ENCODE measurements at regions not wholly inside any gene's neighbourhood (a gene's known extent, or its start where the extent isn't known, plus 50 kb on each side); places are given as distances from the start of the nearest gene placed in this dataset.

DNA sequence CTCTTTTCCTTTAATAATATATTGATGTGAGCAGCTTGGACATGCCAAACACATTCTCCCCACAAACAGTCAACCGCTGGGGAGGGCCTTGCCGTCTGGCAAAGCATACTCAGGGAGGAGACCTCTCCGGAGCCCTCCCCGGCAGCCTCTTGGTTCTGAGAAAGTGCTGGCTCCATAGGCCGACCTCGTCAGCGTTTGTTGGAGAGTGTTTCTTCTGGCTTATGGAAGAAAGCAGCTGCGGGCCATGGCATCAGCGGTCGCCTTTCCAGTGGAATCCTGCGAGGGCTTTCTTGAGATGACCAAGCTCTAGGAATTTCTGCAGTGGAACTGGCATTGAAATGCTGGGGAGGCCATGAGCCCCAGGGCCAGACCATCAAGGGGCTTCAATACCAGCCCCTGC is 405.7 kb upstream of the IRX4 start:
- TF ChIP-seq, protein P1, sequence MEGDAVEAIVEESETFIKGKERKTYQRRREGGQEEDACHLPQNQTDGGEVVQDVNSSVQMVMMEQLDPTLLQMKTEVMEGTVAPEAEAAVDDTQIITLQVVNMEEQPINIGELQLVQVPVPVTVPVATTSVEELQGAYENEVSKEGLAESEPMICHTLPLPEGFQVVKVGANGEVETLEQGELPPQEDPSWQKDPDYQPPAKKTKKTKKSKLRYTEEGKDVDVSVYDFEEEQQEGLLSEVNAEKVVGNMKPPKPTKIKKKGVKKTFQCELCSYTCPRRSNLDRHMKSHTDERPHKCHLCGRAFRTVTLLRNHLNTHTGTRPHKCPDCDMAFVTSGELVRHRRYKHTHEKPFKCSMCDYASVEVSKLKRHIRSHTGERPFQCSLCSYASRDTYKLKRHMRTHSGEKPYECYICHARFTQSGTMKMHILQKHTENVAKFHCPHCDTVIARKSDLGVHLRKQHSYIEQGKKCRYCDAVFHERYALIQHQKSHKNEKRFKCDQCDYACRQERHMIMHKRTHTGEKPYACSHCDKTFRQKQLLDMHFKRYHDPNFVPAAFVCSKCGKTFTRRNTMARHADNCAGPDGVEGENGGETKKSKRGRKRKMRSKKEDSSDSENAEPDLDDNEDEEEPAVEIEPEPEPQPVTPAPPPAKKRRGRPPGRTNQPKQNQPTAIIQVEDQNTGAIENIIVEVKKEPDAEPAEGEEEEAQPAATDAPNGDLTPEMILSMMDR (IDR thresholded peaks at IDR 0.05), result no peak
- TF ChIP-seq EP300 (IDR thresholded peaks at IDR 0.05) (no peak), POLR2A (IDR thresholded peaks at IDR 0.05) (no peak)
